ENCODE measurements at regions not wholly inside any gene's neighbourhood (a gene's known extent, or its start where the extent isn't known, plus 50 kb on each side); places are given as distances from the start of the nearest gene placed in this dataset.
"Not testable (repeated sequence)": the region's sequence is repeated elsewhere in the genome, so short reads cannot be mapped to it uniquely, and the experiment has no call there.

GRCh38 chr17:21768729-21769462 is 76.6 kb downstream of the KCNJ18 start:
- TF ChIP-seq POLR2A (IDR thresholded peaks at IDR 0.05); CTCF (IDR thresholded peaks at IDR 0.05 in 8 of 11, conservative IDR thresholded peaks at IDR 0.05 in 3 of 11); POLR2AphosphoS5 (IDR thresholded peaks at IDR 0.05): not testable (repeated sequence)

Measured in spleen (tissue), 7 donors.